ENCODE measurements at regions not wholly inside any gene's neighbourhood (a gene's known extent, or its start where the extent isn't known, plus 50 kb on each side); places are given as distances from the start of the nearest gene placed in this dataset.
"Not testable (repeated sequence)": the region's sequence is repeated elsewhere in the genome, so short reads cannot be mapped to it uniquely, and the experiment has no call there.

DNA sequence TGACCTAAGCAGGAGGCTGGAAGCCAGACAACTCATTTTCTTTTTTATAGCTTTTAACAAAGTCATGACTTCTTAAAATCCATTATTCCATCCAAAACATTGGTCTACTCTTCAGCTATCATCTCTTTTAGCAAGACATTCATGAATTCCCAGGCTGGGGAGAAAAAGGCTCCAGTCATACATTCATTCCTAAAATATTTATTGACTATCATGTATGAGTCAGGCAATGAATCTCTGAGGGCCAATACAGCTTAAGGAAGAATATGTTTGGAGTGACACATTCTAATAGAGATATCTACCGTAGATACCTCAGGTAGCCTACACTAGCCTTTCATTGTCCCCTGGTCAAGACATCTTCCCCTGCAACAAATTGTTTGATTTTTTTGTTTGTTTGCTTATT is 196.4 kb upstream of the NANOGP8 start:
- DNase-seq: no peak

DNA sequence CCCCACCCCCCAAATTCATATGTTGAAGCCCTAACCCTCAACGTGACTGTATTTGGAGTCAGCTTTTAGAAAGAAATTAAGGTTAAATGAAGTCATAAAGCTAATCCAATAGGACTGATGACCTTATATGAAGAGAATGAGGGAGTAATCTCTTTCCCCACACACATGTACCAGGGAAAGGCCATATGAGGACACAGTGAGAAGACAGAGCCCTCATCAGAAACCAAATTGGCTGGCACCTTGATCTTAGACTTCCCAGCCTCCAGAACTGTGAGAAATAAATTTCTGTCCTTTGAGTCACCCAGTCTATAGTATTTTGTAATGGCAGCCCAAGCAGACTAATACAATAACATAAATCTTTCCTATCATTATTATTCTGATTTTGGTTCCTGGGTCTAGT is 194.7 kb upstream of the NANOGP8 start:
- DNase-seq: no peak

GRCh38 chr15:35271371-35272043 is 186.4 kb upstream of the NANOGP8 start:
- no peak for DNase-seq

GRCh38 chr15:35260941-35261340 is 175.8 kb upstream of the NANOGP8 start:
- DNase-seq: no peak

- DNase-seq: not testable (repeated sequence)
These were observed 175.2 kb upstream of the NANOGP8 start for GRCh38 chr15:35260274-35260673.

DNA sequence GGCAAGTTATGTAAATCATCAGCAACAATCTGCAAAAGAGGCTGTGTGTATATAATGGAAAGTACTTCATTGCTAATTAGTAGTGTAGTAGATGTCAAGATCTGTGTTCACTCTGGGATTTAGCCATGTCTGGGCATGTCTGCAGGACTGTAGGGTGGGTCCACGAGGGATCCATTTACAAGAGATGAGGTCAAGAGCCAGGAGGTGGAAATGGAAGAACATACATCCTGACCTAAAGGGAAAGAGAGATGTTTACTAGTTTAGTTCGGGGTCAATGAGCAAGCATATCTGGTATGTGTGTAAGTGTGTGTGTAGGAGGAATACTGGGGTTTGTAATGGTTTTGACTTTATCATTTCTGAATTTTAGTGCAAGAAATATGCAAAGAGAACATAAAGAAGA is 171.5 kb upstream of the NANOGP8 start:
- DNase-seq: no peak

GRCh38 chr15:35256141-35256540 is 171.0 kb upstream of the NANOGP8 start:
- no peak for DNase-seq

GRCh38 chr15:35254908-35255307 is 169.8 kb upstream of the NANOGP8 start:
- DNase-seq: not testable (repeated sequence)

DNA sequence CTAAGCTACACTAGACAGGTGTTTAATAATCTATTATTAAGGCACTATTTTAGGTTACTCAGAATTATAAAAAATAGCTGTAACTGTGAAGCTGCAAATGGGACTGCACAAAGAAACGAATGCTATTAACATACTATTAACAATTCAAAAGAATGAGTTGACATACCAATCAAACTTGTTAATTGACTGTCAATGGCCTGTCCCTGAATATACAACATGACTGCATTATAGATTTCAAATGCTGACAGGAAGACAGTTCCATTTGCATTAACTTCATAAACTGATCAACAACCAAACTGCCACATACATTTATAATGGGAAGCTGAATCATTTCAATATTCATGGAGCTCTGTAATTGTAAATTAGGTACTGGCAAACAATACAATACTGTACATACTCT is 169.0 kb upstream of the NANOGP8 start:
- DNase-seq: no peak

- no peak for DNase-seq
These were observed 167.3 kb upstream of the NANOGP8 start for GRCh38 chr15:35252351-35252865.

- no peak for DNase-seq
These were observed 162.1 kb upstream of the NANOGP8 start for GRCh38 chr15:35247150-35247549.

DNA sequence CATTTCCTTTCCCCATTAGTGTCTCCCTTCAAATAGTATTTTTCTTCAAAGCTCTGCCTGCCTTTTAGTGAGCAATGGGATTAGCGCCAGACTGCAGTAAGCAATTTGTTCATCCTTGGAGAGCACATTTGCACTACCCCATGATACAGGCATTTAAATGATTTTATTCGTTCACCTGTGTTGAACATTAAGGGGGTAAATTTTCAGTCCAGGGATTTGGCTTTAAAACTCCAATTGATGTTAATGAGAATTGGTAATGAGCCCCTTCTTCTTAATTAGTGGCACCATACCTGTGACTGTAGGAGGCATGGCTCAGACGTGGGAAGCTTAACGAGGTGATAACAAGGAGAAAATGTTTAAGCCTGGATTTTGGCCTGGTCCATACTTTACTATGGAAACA is 161.4 kb upstream of the NANOGP8 start:
- no peak for DNase-seq

DNA sequence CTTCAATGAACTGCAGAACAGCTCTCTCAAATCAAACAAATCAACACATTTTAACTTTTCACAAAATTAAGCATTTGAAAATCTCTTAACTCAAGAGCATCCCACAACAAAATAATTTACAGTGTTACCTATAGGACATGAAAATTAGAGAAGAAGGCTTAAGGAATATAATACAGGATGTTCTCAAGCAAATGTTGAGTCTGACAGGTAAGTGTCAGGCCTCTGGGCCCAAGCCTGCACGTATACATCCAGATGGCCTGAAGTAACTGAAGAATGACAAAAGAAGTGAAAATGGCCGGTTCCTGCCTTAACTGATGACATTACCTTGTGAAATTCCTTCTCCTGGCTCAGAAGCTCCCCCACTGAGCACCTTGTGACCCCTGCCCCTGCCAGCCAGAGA is 160.6 kb upstream of the NANOGP8 start:
- DNase-seq: not testable (repeated sequence)

DNA sequence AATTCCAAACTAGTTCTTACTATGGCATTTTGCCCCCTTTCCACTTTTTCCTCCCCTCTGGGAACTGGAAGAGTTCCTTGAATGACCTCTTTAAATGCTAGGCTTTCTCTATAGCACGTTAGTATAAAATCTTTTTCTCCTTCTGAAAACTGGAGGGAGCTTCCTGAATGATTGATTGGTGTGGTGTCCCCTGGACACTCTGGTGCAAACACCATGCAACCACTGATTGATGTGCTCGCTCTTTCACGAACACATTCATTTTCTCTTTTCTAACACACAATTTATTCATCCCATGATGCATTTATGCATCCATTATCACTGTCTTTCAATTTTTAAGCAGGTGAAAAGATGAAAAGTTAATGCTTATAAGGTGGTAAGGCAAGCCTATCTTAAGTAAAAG is 159.1 kb upstream of the NANOGP8 start:
- no peak for DNase-seq

DNA sequence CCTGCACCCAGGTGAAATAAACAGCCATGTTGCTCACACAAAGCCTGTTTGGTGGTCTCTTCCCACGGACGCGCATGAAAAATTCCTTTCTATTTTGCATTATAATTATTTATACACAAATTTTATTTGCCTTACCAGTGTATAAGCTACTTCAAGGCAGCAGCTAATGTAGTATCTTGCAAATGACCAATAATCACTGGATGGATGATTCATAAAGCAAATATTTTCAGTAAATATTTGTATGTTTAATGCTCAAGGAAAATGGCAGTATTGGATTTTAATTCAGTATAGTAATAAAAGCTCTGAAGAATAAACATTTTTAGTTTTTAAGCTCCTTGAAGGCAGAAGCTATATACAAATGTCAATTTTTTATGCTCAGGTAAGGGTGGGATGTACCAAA is 158.7 kb upstream of the NANOGP8 start:
- no peak for DNase-seq

- not testable (repeated sequence) for DNase-seq
These were observed 154.6 kb upstream of the NANOGP8 start for GRCh38 chr15:35239693-35240092.

- not testable (repeated sequence) for DNase-seq
These were observed 153.4 kb upstream of the NANOGP8 start for GRCh38 chr15:35238448-35238847.

DNA sequence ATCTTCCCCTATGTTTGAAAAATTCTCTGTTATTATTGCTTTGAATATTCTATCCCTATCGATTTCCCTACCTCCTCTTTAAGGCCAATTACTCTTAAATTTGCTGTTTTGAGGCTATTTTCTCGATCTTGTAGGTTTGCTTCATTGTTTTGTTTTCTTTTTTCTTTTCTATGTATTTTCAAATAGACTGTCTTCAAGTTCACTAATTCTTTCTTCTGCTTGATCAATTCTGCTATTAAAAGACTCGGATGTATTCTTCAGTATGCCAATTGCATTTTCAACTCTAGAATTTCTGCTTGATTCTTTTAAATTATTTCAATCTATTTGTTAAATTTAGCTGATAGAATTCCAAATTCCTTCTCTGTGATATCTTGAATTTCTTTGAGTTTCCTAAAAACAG is 144.0 kb upstream of the NANOGP8 start:
- DNase-seq: no peak

- no peak for DNase-seq
These were observed 133.1 kb upstream of the NANOGP8 start for GRCh38 chr15:35218215-35218614.

GRCh38 chr15:35215093-35215492 is 130.0 kb upstream of the NANOGP8 start:
- DNase-seq: no peak

- no peak for DNase-seq
These were observed 126.3 kb upstream of the NANOGP8 start for GRCh38 chr15:35211240-35211902.

DNA sequence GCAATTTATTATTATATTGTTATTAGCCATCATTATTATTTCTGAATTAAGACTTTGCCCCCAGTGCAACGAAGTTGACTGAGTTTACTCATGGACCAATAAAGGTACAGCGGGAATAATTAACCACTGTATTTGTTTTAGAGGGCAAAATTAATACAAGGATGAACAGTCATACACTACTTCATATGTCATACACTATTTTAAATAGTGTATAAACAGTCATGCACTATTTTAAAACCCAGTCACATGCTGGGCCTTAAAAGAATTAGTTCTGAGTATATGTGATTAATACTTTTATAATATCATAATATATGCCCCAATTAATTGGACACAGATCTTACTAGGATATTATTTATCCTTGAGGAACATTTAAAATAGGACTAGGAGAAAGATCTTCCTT is 125.3 kb upstream of the NANOGP8 start:
- DNase-seq: no peak

DNA sequence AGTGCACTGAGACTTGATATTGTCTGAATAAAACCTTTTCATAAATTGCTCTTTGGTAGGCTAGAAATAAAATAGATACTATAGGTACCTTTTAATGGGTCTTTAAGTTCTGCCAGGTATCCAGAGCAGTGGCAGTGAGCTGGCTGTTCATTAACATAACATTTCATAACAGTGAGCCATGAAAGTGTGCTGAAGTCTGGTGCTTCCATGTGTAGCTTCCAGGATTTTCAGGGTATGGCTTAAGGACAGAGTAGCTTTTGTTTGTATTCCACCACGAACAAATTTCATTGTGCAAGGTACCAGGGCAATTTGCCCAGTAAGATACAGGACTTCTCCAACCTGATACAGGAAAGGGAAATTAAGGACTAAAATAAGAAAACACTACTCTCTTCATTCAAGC is 124.7 kb upstream of the NANOGP8 start:
- DNase-seq: no peak

DNA sequence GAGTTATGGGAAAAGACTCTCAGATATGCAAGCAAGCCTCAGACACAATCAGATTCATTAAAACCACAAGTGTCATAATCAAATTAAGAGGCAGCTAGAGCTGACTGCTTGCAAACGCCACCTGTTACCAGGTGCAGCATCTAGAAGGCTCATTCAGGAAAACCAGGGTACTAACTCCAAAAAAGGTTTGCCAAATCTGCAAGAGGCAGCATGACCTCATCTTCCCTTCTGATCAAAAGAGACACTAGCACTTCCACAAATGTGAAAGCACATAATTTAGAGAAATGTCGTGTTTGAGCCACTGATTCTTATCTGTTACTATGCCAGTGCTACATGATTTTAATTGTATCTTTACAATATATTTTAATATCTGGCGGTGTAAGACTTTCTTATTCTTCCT is 123.3 kb upstream of the NANOGP8 start:
- no peak for DNase-seq

Data from C1 segment of cervical spinal cord (tissue), 14 donors.